HepG2 (cell line): ENCODE measurements at regions not wholly inside any gene's neighbourhood (a gene's known extent, or its start where the extent isn't known, plus 50 kb on each side); places are given as distances from the start of the nearest gene placed in this dataset.

Source experiments
- NFKBIZ ChIP-seq: IDR thresholded peaks from 2 replicates; pipeline ENCODE4 v1.6.1; 2018; ENCODE audit warnings: missing genetic modification reagents, missing compliant biosample characterization
- POLR2AphosphoS5 ChIP-seq: IDR thresholded peaks from 2 replicates; pipeline ENCODE4 v1.6.1; 2012; ENCODE audit warnings: low read depth, low read length
- RAD21 ChIP-seq: fragments of 450-650 bp; formaldehyde crosslinking; IDR thresholded peaks from 2 replicates; pipeline ENCODE4 v1.5.0; 2020; ENCODE audit warnings: mild to moderate bottlenecking
- RFXANK ChIP-seq: IDR thresholded peaks from 2 replicates; pipeline ENCODE4 v1.6.1; 2016
- ZNF331 ChIP-seq: sonication (generic); formaldehyde crosslinking; IDR thresholded peaks from 2 replicates; pipeline ENCODE4 v1.4.0; 2020; ENCODE audit warnings: missing genetic modification reagents
- TF ChIP-seq, protein P1 (sequence below): sonication (generic); formaldehyde crosslinking; IDR thresholded peaks from 2 replicates; pipeline ENCODE4 v1.5.0; 2020; ENCODE audit warnings: mild to moderate bottlenecking, missing genetic modification reagents, moderate library complexity
- TF ChIP-seq, protein P2 (sequence below): sonication (generic); formaldehyde crosslinking; IDR thresholded peaks from 2 replicates; pipeline ENCODE4 v1.4.0; 2020; ENCODE audit warnings: missing genetic modification reagents
- TF ChIP-seq, protein P3 (sequence below): sonication (generic); formaldehyde crosslinking; IDR thresholded peaks from 2 replicates; pipeline ENCODE4 v1.8.1; 2023; ENCODE audit warnings: missing genetic modification reagents, inconsistent platforms, borderline replicate concordance
- TF ChIP-seq, protein P4 (sequence below): sonication (generic); formaldehyde crosslinking; IDR thresholded peaks from 2 replicates; pipeline ENCODE4 v1.8.0; 2022; ENCODE audit warnings: mild to moderate bottlenecking, missing genetic modification reagents, borderline replicate concordance

DNA sequence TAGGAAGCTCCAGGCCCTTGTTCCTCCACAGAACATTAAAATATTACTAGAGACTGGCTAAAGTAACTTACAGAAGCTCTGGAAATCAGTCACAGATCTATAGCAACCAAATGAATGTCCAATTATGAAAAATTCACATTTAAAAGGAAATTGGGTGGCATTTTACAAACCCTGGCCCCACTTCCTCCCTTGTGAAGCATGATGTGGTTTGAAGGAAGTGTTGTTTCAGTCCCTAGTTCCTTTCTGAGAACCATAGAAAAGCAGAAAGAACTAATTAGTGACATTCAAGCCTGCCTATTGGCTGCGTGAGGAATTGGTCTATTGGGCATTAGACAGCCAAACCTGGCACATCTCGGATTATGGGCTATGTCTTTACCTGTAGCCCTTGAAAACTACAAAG is 649.7 kb upstream of the NEGR1 start:
- TF ChIP-seq, protein P1, sequence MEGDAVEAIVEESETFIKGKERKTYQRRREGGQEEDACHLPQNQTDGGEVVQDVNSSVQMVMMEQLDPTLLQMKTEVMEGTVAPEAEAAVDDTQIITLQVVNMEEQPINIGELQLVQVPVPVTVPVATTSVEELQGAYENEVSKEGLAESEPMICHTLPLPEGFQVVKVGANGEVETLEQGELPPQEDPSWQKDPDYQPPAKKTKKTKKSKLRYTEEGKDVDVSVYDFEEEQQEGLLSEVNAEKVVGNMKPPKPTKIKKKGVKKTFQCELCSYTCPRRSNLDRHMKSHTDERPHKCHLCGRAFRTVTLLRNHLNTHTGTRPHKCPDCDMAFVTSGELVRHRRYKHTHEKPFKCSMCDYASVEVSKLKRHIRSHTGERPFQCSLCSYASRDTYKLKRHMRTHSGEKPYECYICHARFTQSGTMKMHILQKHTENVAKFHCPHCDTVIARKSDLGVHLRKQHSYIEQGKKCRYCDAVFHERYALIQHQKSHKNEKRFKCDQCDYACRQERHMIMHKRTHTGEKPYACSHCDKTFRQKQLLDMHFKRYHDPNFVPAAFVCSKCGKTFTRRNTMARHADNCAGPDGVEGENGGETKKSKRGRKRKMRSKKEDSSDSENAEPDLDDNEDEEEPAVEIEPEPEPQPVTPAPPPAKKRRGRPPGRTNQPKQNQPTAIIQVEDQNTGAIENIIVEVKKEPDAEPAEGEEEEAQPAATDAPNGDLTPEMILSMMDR (CRISPR knock-in tag) = no peak
- TF ChIP-seq RAD21 (CRISPR knock-in tag) = no peak
- TF ChIP-seq RFXANK (CRISPR knock-in tag) = no peak
- TF ChIP-seq, protein P2, sequence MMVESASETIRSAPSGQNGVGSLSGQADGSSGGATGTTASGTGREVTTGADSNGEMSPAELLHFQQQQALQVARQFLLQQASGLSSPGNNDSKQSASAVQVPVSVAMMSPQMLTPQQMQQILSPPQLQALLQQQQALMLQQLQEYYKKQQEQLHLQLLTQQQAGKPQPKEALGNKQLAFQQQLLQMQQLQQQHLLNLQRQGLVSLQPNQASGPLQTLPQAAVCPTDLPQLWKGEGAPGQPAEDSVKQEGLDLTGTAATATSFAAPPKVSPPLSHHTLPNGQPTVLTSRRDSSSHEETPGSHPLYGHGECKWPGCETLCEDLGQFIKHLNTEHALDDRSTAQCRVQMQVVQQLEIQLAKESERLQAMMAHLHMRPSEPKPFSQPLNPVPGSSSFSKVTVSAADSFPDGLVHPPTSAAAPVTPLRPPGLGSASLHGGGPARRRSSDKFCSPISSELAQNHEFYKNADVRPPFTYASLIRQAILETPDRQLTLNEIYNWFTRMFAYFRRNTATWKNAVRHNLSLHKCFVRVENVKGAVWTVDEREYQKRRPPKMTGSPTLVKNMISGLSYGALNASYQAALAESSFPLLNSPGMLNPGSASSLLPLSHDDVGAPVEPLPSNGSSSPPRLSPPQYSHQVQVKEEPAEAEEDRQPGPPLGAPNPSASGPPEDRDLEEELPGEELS (CRISPR knock-in tag) = no peak
- TF ChIP-seq POLR2AphosphoS5 = no peak
- TF ChIP-seq, protein P3, sequence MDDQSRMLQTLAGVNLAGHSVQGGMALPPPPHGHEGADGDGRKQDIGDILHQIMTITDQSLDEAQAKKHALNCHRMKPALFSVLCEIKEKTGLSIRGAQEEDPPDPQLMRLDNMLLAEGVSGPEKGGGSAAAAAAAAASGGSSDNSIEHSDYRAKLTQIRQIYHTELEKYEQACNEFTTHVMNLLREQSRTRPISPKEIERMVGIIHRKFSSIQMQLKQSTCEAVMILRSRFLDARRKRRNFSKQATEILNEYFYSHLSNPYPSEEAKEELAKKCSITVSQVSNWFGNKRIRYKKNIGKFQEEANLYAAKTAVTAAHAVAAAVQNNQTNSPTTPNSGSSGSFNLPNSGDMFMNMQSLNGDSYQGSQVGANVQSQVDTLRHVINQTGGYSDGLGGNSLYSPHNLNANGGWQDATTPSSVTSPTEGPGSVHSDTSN (CRISPR knock-in tag) = no peak
- no peak for TF ChIP-seq ZNF331 (CRISPR knock-in tag)
- TF ChIP-seq NFKBIZ (CRISPR knock-in tag) = no peak
- TF ChIP-seq, protein P4, sequence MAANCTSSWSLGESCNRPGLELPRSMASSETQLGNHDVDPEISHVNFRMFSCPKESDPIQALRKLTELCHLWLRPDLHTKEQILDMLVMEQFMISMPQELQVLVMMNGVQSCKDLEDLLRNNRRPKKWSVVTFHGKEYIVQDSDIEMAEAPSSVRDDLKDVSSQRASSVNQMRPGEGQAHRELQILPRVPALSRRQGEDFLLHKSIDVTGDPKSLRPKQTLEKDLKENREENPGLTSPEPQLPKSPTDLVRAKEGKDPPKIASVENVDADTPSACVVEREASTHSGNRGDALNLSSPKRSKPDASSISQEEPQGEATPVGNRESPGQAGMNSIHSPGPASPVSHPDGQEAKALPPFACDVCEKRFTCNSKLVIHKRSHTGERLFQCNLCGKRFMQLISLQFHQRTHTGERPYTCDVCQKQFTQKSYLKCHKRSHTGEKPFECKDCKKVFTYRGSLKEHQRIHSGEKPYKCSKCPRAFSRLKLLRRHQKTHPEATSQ = no peak
